HepG2 (cell line): ENCODE measurements at regions not wholly inside any gene's neighbourhood (a gene's known extent, or its start where the extent isn't known, plus 50 kb on each side); places are given as distances from the start of the nearest gene placed in this dataset.

ENCODE experiments used
- ATAC-seq: fragments of 200-7000 bp; cut with Tn5 transposase; 3 replicates; pipeline ENCODE4 v1.9.1; 2020; ENCODE audit warnings: mild to moderate bottlenecking, moderate library complexity
- BruUV-seq: library from RNA; stranded (reverse); fragments of 400-500 nt; replicated peaks from 2 replicates; lab custom pipeline; 2021; lab: Mats Ljungman, UMichigan
- CTCF ChIA-PET: fragments of 300-600 bp; formaldehyde crosslinking; extraction: SDS; loops from one replicate; lab custom pipeline; 2021; ENCODE audit warnings: low total read pairs, inconsistent platforms, low intra/inter-chr PET ratio; lab: Yijun Ruan, JAX
- POLR2A ChIA-PET: fragments of 350-600 bp; sonication (Branson Sonifier 250); formaldehyde crosslinking; loops from one replicate; lab custom pipeline; 2020; ENCODE audit warnings: antibody characterized with exemption, inconsistent platforms; lab: Yijun Ruan, JAX
- DNase-seq: peaks from one replicate; pipeline ENCODE4 v3.0.0-alpha.2; 2015; ENCODE audit warnings: low spot score
- FAIRE-seq: peaks from 3 replicates; lab custom pipeline; 2011; peaks lifted over from hg19 to GRCh38; lab: Jason Lieb, UNC
- H2AFZ ChIP-seq: one replicate; pipeline ENCODE4 v1.6.1; 2011; ENCODE audit warnings: low read length, inconsistent platforms
- H3K27ac ChIP-seq: fragments of 300-600 bp; 3 replicates; pipeline ENCODE4 v1.8.0; 2011; ENCODE audit warnings: mixed run types, mild to moderate bottlenecking, mixed read lengths, low read length, inconsistent platforms; ENCODE audit not compliant: insufficient read depth; ENCODE audit errors: extremely low read length
- H3K27me3 ChIP-seq, 2 experiments: fragments of 200-600 bp in 1 of 2; 2 replicates in 1 of 2; 3 replicates in 1 of 2; pipeline versions ENCODE4 v1.6.0 to v1.8.0; 2011; ENCODE audit warnings: low read length in 2 of 2, mild to moderate bottlenecking in 2 of 2, moderate library complexity in 2 of 2, inconsistent platforms in 1 of 2; ENCODE audit not compliant: insufficient read depth in 2 of 2, control insufficient read depth in 1 of 2
- H3K36me3 ChIP-seq, 2 experiments: fragments of 200-600 bp in 1 of 2; replicated peaks in 1 of 2; 2 replicates in 1 of 2; 3 replicates in 1 of 2; pipeline versions ENCODE4 v1.5.1 to v1.8.0; 2011; ENCODE audit warnings: low read length in 2 of 2, inconsistent platforms in 1 of 2; ENCODE audit not compliant: insufficient read depth in 2 of 2, control insufficient read depth in 1 of 2
- H3K4me1 ChIP-seq: 2 replicates; pipeline ENCODE4 v1.5.1; 2012; ENCODE audit warnings: low read length, inconsistent platforms; ENCODE audit not compliant: insufficient read depth
- H3K4me2 ChIP-seq: 2 replicates; pipeline ENCODE4 v1.6.0; 2011; ENCODE audit warnings: low read depth, low read length, inconsistent platforms
- H3K4me3 ChIP-seq, 3 experiments: fragments of 200-600 bp in 1 of 3; sonication (generic), shearing (Covaris generic) in 1 of 3; replicated peaks in 1 of 3; 2 replicates each; pipeline ENCODE4 v1.5.1; 2011 to 2016; ENCODE audit warnings: low read length in 3 of 3, inconsistent platforms in 2 of 3, low read depth in 2 of 3, mild to moderate bottlenecking in 2 of 3, control low read depth in 1 of 3, mixed read lengths in 1 of 3; ENCODE audit not compliant: insufficient read depth in 1 of 3
- H3K79me2 ChIP-seq: one replicate; pipeline ENCODE4 v1.6.1; 2011; ENCODE audit warnings: low read length, inconsistent platforms; ENCODE audit not compliant: insufficient read depth
- H3K9ac ChIP-seq: 2 replicates; pipeline ENCODE4 v1.6.0; 2011; ENCODE audit warnings: mild to moderate bottlenecking, low read depth, low read length, inconsistent platforms; ENCODE audit not compliant: insufficient read depth
- H3K9me3 ChIP-seq: 2 replicates; pipeline ENCODE4 v1.5.1; 2012; ENCODE audit warnings: mild to moderate bottlenecking, low read length
- H4K20me1 ChIP-seq: 2 replicates; pipeline ENCODE4 v1.6.0; 2011; ENCODE audit warnings: inconsistent platforms, mild to moderate bottlenecking, low read length, moderate library complexity; ENCODE audit not compliant: insufficient read depth
- NFKB2 ChIP-seq: sonication (generic); formaldehyde crosslinking; IDR thresholded peaks from 2 replicates; pipeline ENCODE4 v1.4.0; 2020; ENCODE audit warnings: missing genetic modification reagents, borderline replicate concordance
- U2AF1 ChIP-seq: fragments of 200-400 bp; formaldehyde crosslinking; optimal IDR thresholded peaks from 2 replicates; pipeline ENCODE3; 2017; ENCODE audit warnings: mild to moderate bottlenecking, low read depth, low read length
- ZFP1 ChIP-seq: IDR thresholded peaks from 2 replicates; pipeline ENCODE4 v1.6.1; 2016
- WGBS: methylation state at CpG from one replicate; pipeline ENCODE4 v1.1.6; 2017; ENCODE audit warnings: low lambda C conversion rate; 5-methylcytosine and 5-hydroxymethylcytosine counted together
- in situ Hi-C: cut with HindIII; loops from 2 replicates; pipeline ENCODE4 v1.10.0; 2017; ENCODE audit warnings: low pct_unique_long_range_greater_than_20kb; ENCODE audit not compliant: extremely low pct_ligation_motif_present
- intact Hi-C: fragments of 100-400 bp; cut with micrococcal nuclease; formaldehyde crosslinking; loops from one replicate; pipeline ENCODE4 v1.10.0; 2022; ENCODE audit not compliant: unreplicated experiment
- TF ChIP-seq, protein P1 (sequence below): sonication (generic); formaldehyde crosslinking; IDR thresholded peaks from 2 replicates; pipeline ENCODE4 v1.5.1; 2020; ENCODE audit warnings: missing genetic modification reagents, mild to moderate bottlenecking, borderline replicate concordance
- TF ChIP-seq, protein P2 (sequence below): sonication (generic); formaldehyde crosslinking; IDR thresholded peaks from 2 replicates; pipeline ENCODE4 v1.4.0; 2020; ENCODE audit warnings: missing genetic modification reagents
- TF ChIP-seq, protein P3 (sequence below): sonication (generic); formaldehyde crosslinking; IDR thresholded peaks from 2 replicates; pipeline ENCODE4 v1.4.0; 2020; ENCODE audit warnings: missing genetic modification reagents; ENCODE audit errors: not compliant biosample characterization
- TF ChIP-seq, protein P4 (sequence below), 2 experiments: sonication (generic) in 1 of 2; formaldehyde crosslinking in 1 of 2; IDR thresholded peaks; 2 replicates each; pipeline versions ENCODE4 v1.4.0 to v1.6.1; 2018 to 2020; ENCODE audit warnings: missing genetic modification reagents in 2 of 2, borderline replicate concordance in 1 of 2, low read depth in 1 of 2, mild to moderate bottlenecking in 1 of 2, missing biosample characterization in 1 of 2

DNA sequence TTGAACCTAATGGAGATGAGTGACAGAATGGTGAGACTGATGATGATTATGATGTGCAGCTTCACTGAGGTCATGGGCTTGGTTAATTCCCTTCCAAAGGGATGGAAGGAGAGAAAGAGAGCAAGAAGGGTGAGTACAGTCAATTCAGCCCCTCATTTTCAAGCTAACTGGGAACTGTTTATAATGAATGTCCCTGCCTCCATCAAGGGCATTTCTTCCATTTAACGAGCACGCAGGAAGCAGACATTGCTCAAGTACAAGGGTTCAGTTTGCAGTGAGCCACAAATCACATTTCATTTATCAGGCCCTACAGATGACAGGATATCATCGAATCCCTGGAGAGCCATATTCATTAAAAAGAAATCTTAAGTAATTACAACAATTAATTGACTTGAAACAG lies 158.3 kb upstream of the EEF1E1 start:
- no TSS peak for BruUV-seq
- peaks cover 0 to 3% of the 10 kb centered on the region in 2 experiments; a peak in 2 of 5 replicates for H3K27me3 ChIP-seq
- 0% methylated on average over 3 of the region's 3 CpGs for WGBS
- H3K4me1 ChIP-seq, result 0 out of 2 replicates have a peak, but pooled peaks cover 6% of the 10 kb centered on the region
- DNase-seq (no peak), FAIRE-seq (no peak)
- no peak overlapping the region for H3K27ac ChIP-seq
- H4K20me1 ChIP-seq, result no peaks in the 10 kb centered on the region
- no peak overlapping the region for H3K4me3 ChIP-seq
- no peaks in the 10 kb centered on the region for H3K79me2 ChIP-seq
- POLR2A ChIA-PET, result no interaction called here
- no peak overlapping the region for H3K4me2 ChIP-seq
- H3K9me3 ChIP-seq, result no peaks in the 10 kb centered on the region
- CTCF ChIA-PET, result no interaction called here
- in situ Hi-C loops, result no loop called here
- TF ChIP-seq, protein P1, sequence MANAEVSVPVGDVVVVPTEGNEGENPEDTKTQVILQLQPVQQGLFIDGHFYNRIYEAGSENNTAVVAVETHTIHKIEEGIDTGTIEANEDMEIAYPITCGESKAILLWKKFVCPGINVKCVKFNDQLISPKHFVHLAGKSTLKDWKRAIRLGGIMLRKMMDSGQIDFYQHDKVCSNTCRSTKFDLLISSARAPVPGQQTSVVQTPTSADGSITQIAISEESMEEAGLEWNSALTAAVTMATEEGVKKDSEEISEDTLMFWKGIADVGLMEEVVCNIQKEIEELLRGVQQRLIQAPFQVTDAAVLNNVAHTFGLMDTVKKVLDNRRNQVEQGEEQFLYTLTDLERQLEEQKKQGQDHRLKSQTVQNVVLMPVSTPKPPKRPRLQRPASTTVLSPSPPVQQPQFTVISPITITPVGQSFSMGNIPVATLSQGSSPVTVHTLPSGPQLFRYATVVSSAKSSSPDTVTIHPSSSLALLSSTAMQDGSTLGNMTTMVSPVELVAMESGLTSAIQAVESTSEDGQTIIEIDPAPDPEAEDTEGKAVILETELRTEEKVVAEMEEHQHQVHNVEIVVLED, result no peak
- TF ChIP-seq U2AF1, result no peak
- TF ChIP-seq ZFP1 (CRISPR knock-in tag), result no peak
- TF ChIP-seq, protein P2, sequence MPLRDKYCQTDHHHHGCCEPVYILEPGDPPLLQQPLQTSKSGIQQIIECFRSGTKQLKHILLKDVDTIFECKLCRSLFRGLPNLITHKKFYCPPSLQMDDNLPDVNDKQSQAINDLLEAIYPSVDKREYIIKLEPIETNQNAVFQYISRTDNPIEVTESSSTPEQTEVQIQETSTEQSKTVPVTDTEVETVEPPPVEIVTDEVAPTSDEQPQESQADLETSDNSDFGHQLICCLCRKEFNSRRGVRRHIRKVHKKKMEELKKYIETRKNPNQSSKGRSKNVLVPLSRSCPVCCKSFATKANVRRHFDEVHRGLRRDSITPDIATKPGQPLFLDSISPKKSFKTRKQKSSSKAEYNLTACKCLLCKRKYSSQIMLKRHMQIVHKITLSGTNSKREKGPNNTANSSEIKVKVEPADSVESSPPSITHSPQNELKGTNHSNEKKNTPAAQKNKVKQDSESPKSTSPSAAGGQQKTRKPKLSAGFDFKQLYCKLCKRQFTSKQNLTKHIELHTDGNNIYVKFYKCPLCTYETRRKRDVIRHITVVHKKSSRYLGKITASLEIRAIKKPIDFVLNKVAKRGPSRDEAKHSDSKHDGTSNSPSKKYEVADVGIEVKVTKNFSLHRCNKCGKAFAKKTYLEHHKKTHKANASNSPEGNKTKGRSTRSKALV (CRISPR knock-in tag), result no peak
- TF ChIP-seq, protein P3, sequence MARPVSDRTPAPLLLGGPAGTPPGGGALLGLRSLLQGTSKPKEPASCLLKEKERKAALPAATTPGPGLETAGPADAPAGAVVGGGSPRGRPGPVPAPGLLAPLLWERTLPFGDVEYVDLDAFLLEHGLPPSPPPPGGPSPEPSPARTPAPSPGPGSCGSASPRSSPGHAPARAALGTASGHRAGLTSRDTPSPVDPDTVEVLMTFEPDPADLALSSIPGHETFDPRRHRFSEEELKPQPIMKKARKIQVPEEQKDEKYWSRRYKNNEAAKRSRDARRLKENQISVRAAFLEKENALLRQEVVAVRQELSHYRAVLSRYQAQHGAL (CRISPR knock-in tag), result no peak
- TF ChIP-seq NFKB2 (CRISPR knock-in tag), result no peak
- TF ChIP-seq, protein P4, sequence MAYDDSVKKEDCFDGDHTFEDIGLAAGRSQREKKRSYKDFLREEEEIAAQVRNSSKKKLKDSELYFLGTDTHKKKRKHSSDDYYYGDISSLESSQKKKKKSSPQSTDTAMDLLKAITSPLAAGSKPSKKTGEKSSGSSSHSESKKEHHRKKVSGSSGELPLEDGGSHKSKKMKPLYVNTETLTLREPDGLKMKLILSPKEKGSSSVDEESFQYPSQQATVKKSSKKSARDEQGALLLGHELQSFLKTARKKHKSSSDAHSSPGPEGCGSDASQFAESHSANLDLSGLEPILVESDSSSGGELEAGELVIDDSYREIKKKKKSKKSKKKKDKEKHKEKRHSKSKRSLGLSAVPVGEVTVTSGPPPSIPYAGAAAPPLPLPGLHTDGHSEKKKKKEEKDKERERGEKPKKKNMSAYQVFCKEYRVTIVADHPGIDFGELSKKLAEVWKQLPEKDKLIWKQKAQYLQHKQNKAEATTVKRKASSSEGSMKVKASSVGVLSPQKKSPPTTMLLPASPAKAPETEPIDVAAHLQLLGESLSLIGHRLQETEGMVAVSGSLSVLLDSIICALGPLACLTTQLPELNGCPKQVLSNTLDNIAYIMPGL (CRISPR knock-in tag; IDR thresholded peaks at IDR 0.05; ENCODE audit: borderline replicate concordance in 1 of 2, low read depth in 1 of 2), result no peak
- TF ChIP-seq, all 625 proteins: peak for 0
- H3K9ac ChIP-seq, result no peak overlapping the region
- ATAC-seq, result no peak
- H2AFZ ChIP-seq, result no peak overlapping the region
- no peaks in the 10 kb centered on the region for H3K36me3 ChIP-seq
- intact Hi-C loops, result no loop called here
